ENCODE measurements at regions not wholly inside any gene's neighbourhood (a gene's known extent, or its start where the extent isn't known, plus 50 kb on each side); places are given as distances from the start of the nearest gene placed in this dataset.
"Not testable (repeated sequence)": the region's sequence is repeated elsewhere in the genome, so short reads cannot be mapped to it uniquely, and the experiment has no call there.

- no peak for DNase-seq
Observed at GRCh38 chr1:188958461-188959115, 1519.1 kb downstream of the BRINP3 start.

- DNase-seq, result no peak
Observed at GRCh38 chr1:188986745-188987417, 1490.8 kb downstream of the BRINP3 start.

- DNase-seq, result no peak
Observed at GRCh38 chr1:188988589-188988988, 1489.1 kb downstream of the BRINP3 start.

- no peak for DNase-seq
Observed at GRCh38 chr1:188991221-188991930, 1486.3 kb downstream of the BRINP3 start.

GRCh38 chr1:189007824-189008223 is 1469.8 kb downstream of the BRINP3 start:
- no peak for DNase-seq

GRCh38 chr1:189021577-189021976 is 1456.1 kb downstream of the BRINP3 start:
- DNase-seq, result no peak

GRCh38 chr1:189022015-189022414 is 1455.6 kb downstream of the BRINP3 start:
- no peak for DNase-seq

- DNase-seq, result no peak
Observed at GRCh38 chr1:189027512-189027911, 1450.2 kb downstream of the BRINP3 start.

- no peak for DNase-seq
Observed at GRCh38 chr1:189033169-189033568, 1444.5 kb downstream of the BRINP3 start.

- DNase-seq, result no peak
Observed at GRCh38 chr1:189036628-189037027, 1441.0 kb downstream of the BRINP3 start.

- DNase-seq, result no peak
Observed at GRCh38 chr1:189046127-189046526, 1431.5 kb downstream of the BRINP3 start.

GRCh38 chr1:189084811-189085210 is 1392.9 kb downstream of the BRINP3 start:
- DNase-seq, result peak; percentile 13

- no peak for DNase-seq
Observed at GRCh38 chr1:189103956-189104355, 1373.7 kb downstream of the BRINP3 start.

GRCh38 chr1:189117072-189117770 is 1360.4 kb downstream of the BRINP3 start:
- no peak for DNase-seq

- no peak for DNase-seq
Observed at GRCh38 chr1:189121941-189122340, 1355.7 kb downstream of the BRINP3 start.

GRCh38 chr1:189125694-189126093 is 1352.0 kb downstream of the BRINP3 start:
- DNase-seq, result no peak

GRCh38 chr1:189131576-189131975 is 1346.1 kb downstream of the BRINP3 start:
- DNase-seq, result no peak

GRCh38 chr1:189139748-189140147 is 1337.9 kb downstream of the BRINP3 start:
- not testable (repeated sequence) for DNase-seq

GRCh38 chr1:189141056-189141455 is 1336.6 kb downstream of the BRINP3 start:
- DNase-seq, result no peak

- no peak for DNase-seq
Observed at GRCh38 chr1:189149547-189150375, 1327.9 kb downstream of the BRINP3 start.

GRCh38 chr1:189150624-189151023 is 1327.0 kb downstream of the BRINP3 start:
- no peak for DNase-seq

- DNase-seq, result no peak
Observed at GRCh38 chr1:189151361-189151760, 1326.3 kb downstream of the BRINP3 start.
